GM19239 (cell line): ENCODE measurements at regions not wholly inside any gene's neighbourhood (a gene's known extent, or its start where the extent isn't known, plus 50 kb on each side); places are given as distances from the start of the nearest gene placed in this dataset.

Experiments used
- DNase-seq: peaks from one replicate; pipeline ENCODE4 v3.0.0; 2011; ENCODE audit warnings: low spot score; ENCODE audit not compliant: insufficient read length
- FAIRE-seq: peaks from 2 replicates; lab custom pipeline; 2011; peaks lifted over from hg19 to GRCh38; lab: Jason Lieb, UNC

- FAIRE-seq (no peak), DNase-seq (no peak)
Measured at GRCh38 chr20:9981829-9982228, 53.0 kb upstream of the ANKEF1 start.

GRCh38 chr20:9978397-9979004 is 56.3 kb upstream of the ANKEF1 start:
- DNase-seq (peak; percentile 8), FAIRE-seq (peak; percentile 88)

DNA sequence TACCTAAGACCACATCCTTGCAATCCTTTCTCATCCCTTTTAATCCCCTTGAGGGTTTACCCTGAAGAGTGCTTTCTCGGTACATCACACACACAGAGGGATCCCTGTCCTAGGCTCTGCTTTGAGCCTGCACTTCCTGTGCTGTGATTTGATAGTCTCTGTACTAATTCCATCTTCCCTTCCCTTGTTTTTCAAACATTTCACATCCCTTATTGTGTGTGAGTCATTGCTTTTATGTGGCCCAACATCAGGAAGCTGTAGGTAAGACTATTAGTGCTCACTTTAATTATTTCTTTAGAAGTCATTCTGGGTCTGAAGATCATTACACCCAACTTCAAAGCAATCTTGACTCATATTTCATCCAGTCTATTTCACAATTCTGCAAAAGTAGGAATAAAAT is 57.2 kb upstream of the ANKEF1 start:
- FAIRE-seq: no peak
- DNase-seq: no peak

- DNase-seq (no peak), FAIRE-seq (no peak)
Measured at GRCh38 chr20:9974324-9974723, 60.5 kb upstream of the ANKEF1 start.

DNA sequence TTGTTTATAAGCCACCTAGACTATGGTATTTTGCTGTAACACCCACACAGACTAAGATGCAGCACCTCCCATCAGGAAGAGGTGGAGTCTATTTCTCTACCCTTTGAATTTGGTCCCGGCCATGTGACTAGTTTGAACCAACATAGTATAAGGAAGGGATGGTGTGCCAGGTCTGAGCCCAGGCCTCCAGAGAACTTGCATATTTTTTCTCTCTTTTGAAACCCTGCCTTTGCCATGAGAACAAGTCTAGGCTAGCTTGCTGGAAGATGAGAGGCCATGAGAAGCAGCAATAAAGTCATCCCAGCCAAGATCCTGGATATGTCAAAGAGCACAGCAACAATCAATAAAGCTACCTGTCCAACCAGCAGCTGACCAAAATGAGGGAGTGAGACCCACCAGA is 63.0 kb upstream of the ANKEF1 start:
- FAIRE-seq (no peak), DNase-seq (no peak)

GRCh38 chr20:9969626-9970025 is 65.2 kb upstream of the ANKEF1 start:
- DNase-seq (no peak), FAIRE-seq (no peak)

DNA sequence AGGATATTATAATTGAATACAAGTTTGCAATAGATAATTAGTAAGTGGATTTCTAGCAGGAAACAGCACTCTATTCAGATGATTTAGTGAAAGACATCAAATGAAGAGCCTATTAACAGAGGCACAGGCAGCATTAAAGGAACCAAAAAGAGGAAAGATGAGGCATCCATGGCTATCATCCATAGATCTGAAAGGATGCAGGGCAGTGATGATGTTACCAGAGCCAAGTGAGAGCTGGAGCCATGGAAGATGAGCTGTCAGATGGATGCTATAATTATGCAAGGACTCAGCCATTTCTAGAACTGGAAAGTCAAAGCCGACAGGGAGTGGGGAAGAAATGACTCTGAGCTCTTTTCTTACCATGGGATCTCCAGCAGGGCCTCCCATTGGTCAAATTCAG is 66.8 kb upstream of the ANKEF1 start:
- no peak for DNase-seq
- FAIRE-seq: no peak

DNA sequence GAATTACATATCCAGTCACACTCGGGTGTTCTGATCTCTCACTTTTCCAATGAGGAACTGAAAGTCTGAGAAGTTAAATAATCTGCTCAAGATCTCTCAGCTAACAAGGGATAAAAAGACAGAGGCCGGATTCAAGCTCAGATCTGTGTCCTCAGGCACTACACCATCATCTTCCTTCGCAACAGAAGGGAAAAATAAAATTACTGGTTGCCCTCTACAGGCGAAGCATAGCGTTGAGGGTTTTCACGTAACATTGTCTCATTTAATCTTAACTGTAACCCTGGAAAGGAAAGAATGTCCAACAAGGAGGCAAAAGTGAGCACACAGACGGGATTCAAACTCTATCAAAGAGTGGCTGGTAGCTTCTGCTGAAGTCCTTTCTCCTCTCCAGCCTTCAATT is 67.8 kb upstream of the ANKEF1 start:
- FAIRE-seq: no peak
- no peak for DNase-seq

DNA sequence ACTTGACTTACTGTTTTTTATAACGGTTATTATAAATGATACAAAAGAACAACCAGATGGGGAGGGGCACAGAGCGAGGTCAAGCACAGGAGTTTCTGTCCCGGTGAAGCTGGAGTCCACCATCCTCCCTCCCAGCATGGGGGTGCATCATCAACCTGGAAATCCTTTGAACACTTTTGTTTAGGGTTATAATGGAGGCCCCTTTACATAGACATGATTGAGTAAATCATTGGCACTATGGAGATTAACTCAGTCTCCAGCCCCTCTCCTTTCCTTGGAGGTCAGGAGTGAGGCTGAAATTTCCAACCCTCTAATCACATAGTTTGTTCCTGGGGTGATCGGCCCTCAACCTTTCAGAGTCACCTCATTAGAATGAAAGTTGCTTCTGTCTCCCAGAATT is 71.8 kb upstream of the ANKEF1 start:
- FAIRE-seq: no peak
- no peak for DNase-seq

GRCh38 chr20:9958693-9959092 is 76.1 kb upstream of the ANKEF1 start:
- DNase-seq: no peak
- FAIRE-seq: no peak

DNA sequence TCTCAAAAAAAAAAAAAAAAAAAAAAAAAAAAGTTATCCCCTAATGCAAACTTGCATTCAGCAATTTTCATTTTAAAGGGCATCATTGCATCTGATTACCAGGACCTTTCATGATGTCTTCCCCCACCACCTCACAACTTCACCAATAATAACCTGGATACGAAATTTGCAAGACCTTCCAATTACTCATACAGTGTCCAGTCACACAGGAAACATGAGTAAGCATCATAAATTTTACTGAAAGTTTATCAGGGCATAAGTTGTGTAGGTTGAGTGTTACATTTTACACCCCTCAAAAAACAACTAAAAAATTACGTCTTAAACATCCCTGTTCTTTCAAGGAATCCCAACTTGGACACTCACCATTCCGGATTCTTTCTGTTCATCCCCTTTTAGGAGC is 79.1 kb upstream of the ANKEF1 start:
- FAIRE-seq (no peak), DNase-seq (no peak)

GRCh38 chr20:9949563-9949962 is 85.2 kb upstream of the ANKEF1 start:
- FAIRE-seq (no peak), DNase-seq (no peak)

DNA sequence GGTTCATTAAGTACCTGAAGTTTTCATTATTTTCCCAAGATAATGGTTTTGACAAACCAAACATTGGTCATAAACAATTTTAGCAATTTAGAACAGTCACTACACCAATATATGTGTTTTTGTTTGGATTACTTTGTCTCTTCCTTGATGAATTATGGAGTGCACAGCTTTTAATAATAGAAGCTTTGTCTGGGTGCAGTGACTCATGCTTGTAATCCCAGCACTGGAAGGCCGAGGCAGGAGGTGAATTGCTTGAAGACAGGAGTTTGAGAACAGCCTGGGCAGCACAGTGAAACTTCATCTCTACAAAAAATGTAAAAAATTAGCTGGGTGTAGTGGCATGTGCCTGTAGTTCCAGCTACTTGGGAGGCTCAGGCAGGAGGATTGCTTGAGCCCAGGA is 89.4 kb upstream of the ANKEF1 start:
- DNase-seq: no peak
- no peak for FAIRE-seq

DNA sequence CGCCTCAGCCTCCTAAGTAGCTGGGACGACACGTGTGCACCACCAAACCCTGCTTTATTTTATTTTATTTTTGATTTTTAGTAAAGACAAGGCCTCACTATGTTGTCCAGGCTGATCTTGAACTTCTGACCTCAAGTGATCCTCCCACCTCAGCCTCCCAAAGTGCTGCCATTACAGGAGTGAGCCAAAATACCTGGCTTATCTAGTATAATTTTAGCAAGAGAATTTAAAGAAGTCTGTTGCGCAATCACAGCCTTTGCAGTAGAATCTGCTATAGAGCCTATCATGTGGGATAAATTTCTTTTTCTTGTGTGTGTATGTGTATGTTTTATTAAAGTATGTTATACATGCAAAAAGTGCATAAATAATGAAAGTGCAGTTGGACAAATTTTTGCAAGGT is 92.1 kb upstream of the ANKEF1 start:
- FAIRE-seq: no peak
- no peak for DNase-seq

- DNase-seq: no peak
- no peak for FAIRE-seq
Measured at GRCh38 chr20:9940329-9940728, 94.5 kb upstream of the ANKEF1 start.

DNA sequence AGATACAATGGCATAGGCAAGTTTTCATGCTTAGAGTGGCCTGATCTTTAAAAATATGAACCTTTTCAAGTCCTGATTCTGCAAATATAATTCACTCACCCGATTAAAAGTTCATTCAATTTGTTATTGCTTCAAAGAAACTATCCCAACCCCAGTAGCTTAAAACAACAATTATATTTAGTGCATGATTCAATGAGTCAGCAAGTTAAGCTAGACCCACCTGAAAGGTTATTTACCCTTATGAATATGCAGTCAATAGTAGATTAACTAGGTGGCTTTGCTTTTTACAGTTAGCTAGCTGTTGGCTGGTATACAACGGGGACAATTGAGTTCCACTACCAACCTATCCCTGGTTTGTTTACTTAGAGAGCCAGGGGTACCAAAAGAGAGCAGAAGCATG is 95.6 kb upstream of the ANKEF1 start:
- FAIRE-seq: no peak
- DNase-seq: no peak

GRCh38 chr20:9935285-9935684 is 96.4 kb upstream of the PAK5 start:
- FAIRE-seq: no peak
- no peak for DNase-seq

- FAIRE-seq: no peak
- DNase-seq: no peak
Measured at GRCh38 chr20:9930142-9930541, 91.3 kb upstream of the PAK5 start.

GRCh38 chr20:9928955-9929354 is 90.1 kb upstream of the PAK5 start:
- DNase-seq: no peak
- FAIRE-seq: no peak

DNA sequence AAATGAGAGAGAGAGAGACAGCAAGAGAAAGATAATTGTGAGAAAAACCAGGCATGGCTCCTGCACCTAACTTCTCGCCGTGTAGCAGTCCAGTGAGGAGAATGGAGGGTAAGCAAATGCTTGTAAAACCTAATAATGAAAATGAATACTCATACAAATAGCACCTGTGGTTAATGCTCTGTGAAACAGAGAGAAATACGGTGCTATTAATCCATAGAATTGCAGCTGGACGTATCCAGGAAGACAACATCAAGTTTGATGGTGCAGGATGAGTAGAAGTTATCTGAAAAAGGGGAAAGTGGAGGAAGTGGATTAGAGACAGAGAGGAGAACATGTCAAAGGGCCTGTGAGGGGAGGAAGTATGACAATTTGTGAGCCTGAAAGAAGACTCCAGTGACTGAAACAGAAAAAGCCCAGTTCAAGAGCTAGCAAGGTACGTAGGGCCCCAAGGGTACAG is 89.4 kb upstream of the PAK5 start:
- DNase-seq (no peak), FAIRE-seq (peak; percentile 54)

GRCh38 chr20:9927224-9927623 is 88.3 kb upstream of the PAK5 start:
- DNase-seq (no peak), FAIRE-seq (no peak)

DNA sequence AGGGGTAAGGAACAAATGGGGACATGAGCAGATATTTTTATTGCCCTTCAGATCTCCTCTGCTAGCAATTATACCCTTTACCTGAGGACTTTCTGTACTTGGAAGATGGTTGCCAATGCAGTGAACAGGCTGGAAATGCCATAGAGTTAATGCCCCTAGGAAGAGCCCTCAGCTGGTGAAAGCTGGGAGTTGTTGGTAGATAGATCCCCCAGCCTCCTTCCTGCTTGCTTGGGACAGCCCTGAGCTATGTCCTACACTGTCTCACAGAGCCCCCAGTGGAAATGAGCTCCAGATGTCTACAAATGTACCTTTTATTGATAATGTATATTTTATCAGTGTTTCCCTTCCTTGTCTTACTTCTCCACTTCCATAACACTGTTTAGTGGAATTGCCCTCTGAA is 87.6 kb upstream of the PAK5 start:
- FAIRE-seq: no peak

GRCh38 chr20:9926007-9926406 is 87.1 kb upstream of the PAK5 start:
- DNase-seq (no peak), FAIRE-seq (no peak)

More for the DNA sequence above, 87.6 kb upstream of the PAK5 start:
- no peak for DNase-seq
